ENCODE measurements at regions not wholly inside any gene's neighbourhood (a gene's known extent, or its start where the extent isn't known, plus 50 kb on each side); places are given as distances from the start of the nearest gene placed in this dataset.
"Not testable (repeated sequence)": the region's sequence is repeated elsewhere in the genome, so short reads cannot be mapped to it uniquely, and the experiment has no call there.

DNA sequence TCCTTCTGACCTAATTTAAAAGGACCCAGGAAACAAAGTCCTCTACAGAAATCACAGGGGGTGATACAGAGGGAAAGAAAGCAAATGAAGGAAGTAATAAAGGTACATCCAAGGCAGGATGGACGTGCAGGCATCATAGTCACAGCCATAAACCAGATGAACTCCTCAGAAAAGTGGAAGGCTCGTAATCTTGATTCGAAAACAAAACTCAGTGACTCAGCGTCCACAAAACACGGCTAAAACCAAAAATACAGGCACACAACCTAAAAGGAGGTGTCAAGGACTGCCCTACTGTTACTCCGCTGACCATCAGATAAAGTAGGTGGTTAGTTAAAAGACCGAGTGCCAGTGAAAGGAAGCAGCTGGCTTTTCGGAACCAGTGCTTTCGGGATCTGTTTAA, 81.5 kb downstream of the TRIM69 start:
- DNase-seq (ENCODE audit: low read depth in 3 of 3, low spot score in 2 of 3), result not testable (repeated sequence)

- DNase-seq (ENCODE audit: low read depth in 3 of 3, low spot score in 2 of 3), result not testable (repeated sequence)
Observed at GRCh38 chr15:44819331-44819987, 83.1 kb downstream of the TRIM69 start.

DNA sequence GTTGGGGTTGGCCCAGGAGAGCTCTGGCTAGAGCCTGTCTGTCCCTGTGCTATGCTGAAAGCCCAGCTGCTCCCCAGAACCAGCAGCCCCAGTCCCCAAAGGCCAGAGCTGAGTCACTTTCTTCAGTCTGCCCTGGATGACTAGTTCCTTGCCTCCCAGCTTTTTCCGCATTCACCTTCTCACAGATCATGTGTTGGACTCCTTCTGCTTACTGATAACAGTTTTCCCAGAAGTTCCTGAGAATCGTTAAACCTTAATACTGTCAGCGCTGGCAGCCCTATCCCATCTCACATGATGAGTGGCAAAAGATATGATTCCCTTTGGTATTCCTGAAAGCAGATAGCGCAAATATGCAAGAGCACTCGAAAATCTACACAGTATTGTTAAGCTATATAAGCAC, 84.2 kb downstream of the TRIM69 start:
- not testable (repeated sequence) for DNase-seq (ENCODE audit: low read depth in 3 of 3, low spot score in 2 of 3)

DNA sequence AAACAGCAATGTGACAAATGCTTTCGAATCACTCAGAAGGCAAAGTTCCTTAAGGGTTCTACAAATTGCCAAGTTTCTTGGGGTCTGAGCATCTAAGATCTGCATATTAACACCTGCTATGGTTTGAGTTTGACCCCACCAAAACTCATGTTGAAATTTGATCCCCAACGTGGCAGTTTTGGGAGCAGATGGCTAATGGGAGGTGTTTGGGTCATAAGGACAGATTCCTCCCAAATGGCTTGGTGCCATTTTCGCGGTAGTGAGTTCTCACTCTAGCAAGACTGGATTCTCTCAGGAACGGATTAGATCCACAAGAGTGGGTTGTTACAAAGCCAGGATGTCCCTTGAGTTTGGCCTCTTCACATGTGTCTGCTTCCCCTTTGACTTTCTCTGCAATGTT, 84.6 kb downstream of the TRIM69 start:
- not testable (repeated sequence) for DNase-seq (ENCODE audit: low read depth in 3 of 3, low spot score in 2 of 3)

DNA sequence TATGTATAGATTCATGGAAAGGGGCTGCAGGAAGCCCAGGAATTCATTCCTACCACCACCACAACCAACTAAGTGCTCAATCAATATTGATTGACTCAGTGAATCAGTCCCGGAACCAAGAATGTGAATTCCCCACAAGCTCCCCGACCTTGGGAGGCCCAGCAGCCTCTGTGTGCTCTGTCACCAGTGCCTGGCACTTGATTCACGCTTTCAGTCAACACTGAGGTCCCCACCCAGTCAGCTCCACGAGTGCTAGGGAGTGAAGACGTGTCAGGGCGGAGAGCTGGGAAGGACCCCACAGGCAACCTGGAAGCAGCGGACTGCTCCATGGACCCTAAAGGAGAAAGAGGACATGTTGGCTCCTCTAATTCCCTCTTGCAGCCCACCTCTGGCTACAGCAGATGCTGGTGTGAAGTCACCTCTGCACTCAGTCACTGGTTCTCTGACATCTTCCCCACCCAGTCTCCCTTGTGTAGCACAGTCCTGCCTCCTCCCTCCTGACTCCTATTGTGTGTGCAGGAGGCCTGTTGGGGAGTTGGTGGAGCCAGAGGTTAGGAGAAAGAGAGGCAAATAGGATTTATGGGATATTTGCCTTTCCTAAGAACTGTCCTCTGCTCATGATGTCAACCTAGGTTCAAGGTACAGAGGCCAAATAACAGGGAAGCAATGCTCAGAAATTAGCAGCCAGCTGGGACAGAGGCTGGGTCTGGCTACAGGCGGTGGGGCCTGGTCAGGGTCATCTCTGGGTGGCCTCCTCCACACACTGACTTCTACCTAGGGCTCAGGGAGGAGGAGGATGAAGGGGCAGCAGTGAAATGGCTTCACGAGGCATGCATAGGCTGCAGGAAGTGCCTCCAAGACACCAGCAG, 88.2 kb downstream of the TRIM69 start:
- not testable (repeated sequence) for DNase-seq (ENCODE audit: low read depth in 3 of 3, low spot score in 2 of 3)

DNA sequence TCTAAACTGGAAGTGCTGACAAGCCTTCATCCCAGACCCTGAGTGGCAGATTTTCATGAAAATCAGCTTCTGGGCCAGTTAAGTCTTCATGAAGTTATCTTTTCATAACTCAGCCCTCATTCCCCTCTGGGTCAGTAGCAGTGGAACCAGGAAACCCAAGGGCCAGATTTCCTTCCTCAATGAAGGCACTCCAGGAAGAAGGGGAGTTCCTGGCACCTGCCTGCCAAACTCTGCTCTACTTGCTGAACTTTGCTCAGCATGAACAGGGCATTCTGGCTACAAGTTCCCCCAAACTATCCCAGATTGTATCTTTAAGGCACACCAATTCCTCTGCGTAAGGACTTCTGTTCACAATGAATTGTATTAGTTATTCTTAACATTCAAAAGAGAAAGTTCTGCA, 90.3 kb downstream of the TRIM69 start:
- DNase-seq (ENCODE audit: low read depth in 3 of 3, low spot score in 2 of 3), result not testable (repeated sequence)

DNA sequence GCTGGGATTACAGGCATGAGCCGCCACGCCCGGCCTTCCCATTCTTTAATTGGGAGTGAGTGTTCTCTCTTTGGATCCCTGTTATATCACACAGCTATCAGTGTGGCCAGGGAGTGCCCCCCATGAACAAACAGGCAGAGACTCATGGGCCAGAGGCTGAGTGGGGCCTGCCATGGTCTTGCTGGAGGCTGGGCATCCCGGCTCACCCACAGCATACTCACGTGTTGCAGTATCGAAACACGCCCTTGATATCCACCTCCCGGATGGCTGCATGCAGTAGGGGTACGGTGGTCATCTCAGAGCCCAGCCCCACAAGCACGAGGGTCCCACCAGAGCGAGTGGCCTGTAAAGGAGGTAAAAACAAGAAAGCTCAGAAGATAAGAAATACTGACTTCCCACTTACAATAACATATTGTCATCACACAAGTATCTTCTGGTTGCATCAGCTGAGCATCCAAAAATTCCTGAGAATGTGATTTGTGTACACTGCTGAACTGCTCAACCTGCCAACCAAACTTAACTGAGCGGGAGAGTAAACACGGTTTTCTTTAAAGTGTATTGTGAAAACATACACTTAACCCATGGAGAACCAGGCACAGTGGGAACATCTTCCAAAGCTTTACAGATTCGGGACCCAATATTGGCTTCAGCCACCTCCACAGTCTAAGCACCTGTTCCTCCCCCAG, 92.0 kb downstream of the TRIM69 start:
- not testable (repeated sequence) for DNase-seq (ENCODE audit: low read depth in 3 of 3, low spot score in 2 of 3)

DNA sequence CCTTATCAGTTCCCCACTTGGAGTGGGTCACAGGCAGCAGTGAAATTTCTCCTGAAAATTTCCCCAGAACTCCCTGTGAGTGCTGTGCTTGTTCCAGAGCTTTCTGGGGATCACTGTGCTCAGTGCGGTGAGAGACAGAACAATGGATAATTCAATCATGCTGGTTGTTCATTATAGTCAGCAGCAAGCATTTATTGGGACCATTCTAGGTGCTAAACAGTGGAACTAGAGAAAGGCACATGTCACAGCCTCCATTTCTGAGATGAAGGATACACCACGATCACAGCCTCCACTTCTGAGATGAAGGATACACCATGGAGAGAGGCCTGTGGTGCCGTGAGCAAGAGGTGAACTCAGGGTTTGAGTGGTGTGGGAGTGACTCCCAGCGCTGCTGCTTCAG, 92.8 kb downstream of the TRIM69 start:
- not testable (repeated sequence) for DNase-seq (ENCODE audit: low read depth in 3 of 3, low spot score in 2 of 3)

DNA sequence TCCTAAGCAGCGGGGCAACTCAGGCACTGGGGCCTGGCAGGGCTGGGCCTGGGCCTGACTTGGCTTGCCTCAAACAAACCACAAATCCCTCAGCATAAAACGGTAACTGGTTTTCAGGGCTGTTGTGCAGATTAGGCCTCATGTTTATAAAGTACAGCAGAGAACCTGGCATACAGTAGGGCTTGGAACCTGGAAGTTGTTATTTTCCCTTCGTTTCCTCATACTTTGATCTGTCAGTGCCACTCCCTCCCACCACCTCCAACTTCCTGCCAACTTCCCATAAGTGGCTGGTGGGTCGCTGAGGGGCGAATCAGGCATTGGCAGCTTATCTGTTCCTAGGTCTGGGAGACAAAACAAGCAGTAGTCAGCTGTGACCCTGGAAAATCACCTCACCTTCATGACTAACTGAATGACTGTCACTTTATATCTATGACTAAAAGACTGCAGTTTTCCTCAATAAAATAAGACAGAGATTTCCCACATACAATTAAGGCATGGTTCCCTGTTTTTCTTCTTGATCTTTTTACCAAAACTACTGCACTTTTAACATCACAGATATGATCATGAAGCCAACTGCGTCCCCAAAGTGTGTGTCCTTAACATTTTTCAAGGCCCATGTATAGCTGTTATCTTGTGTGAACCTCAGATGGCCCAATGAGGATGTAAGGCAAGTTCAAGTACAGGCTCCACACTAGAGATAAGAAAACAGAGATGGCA, 94.5 kb downstream of the TRIM69 start:
- not testable (repeated sequence) for DNase-seq (ENCODE audit: low read depth in 3 of 3, low spot score in 2 of 3)

DNA sequence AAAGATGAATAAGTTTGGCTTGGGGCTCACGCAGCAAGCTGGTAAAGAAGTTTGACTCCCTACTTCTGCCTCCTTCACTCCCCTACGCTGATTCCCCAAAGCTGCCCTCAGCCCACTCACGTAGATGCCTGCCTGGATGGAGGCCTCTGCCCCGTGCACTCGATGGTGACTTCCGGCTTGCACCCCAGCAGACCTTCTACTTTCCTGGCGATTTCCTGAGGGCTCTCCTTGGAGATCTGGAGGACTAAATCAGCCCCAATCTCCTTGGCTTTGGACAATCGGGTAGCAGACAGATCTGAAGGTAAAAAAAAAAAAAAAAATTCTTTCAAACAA, 95.0 kb downstream of the TRIM69 start:
- DNase-seq (ENCODE audit: low read depth in 3 of 3, low spot score in 2 of 3), result not testable (repeated sequence)

DNA sequence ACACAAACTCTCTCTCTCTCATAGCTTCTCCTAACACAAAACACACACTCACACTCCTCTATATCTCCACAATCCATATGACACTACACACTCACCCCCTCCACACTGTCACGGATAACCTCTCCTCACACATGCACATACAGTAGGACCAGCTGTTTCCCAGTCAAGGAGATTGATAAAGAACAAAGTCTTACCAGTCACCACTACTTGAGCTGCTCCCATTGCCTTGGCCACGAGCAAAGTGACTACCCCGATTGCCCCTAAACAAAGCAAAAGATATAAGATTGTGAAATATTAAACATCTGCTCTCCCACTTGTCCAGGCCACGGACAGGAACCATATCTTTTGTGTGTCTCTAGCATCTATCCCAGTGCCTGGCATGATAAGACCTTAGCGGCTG, 95.8 kb downstream of the TRIM69 start:
- not testable (repeated sequence) for DNase-seq (ENCODE audit: low read depth in 3 of 3, low spot score in 2 of 3)

GRCh38 chr15:44833081-44833480, 96.8 kb downstream of the TRIM69 start:
- DNase-seq (ENCODE audit: low read depth in 3 of 3, low spot score in 2 of 3), result not testable (repeated sequence)

GRCh38 chr15:44833761-44834160, 97.4 kb downstream of the TRIM69 start:
- DNase-seq (ENCODE audit: low read depth in 3 of 3, low spot score in 2 of 3), result not testable (repeated sequence)

DNA sequence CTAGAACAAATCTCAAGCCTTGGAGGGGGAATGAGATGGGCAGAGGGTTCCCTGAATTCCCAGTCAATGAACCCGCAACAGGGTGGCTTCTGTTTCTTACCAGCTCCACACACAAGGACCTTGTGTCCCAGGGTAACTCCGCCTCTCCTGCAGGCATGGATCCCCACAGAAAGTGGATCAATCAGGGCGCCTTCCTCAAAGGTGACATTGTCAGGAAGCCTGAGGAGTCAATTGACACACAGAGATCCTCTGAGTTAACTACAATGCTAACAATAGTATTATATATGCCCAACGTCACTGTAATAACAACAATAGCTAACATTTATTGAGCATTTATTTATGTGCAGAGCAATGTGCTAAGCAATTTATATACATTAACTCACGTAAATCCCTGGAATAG, 98.8 kb downstream of the TRIM69 start:
- DNase-seq (ENCODE audit: low read depth in 3 of 3, low spot score in 2 of 3), result not testable (repeated sequence)

- no peak for DNase-seq (ENCODE audit: low read depth in 3 of 3, low spot score in 2 of 3)
Observed at GRCh38 chr15:44836094-44836493, 99.8 kb downstream of the TRIM69 start.

DNA sequence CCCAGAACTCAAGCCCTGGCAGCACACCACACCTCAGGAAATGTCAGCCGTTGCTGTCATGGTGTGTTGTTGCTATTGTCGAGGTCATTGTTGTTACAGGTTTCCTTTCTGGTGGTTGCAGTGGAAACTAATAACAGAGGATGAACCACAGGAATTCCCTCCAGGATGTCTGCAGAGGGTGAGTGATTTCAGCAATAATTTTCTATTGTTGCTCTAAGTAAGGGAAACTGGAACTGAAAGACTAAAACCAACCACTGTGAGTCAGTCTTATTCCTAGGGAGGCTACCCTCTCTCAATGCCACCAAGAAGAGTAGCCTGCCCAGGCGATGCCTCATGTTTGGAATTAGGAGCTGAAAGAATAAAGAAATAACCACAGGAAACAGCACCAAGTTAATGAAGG, 102.6 kb downstream of the TRIM69 start:
- DNase-seq (ENCODE audit: low read depth in 3 of 3, low spot score in 2 of 3), result not testable (repeated sequence)

DNA sequence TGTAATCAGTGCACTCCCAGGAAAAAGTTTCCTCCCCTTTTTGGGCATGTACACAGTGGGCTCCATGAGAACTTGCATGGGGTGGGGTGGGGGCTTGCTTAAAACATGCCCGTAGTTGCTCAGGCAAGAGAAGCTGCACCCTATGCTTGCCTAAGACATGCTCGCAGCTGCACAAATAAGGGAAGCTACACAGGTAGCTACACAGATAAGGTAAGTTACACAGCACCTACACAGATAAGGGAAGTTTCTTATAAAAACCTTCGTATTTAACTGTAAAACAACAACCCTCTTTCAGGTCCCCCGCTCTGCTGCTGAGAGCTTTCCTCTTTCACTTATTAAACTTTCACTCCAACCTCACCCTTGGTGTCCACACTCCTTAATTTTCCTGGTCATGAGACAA, 105.4 kb downstream of the TRIM69 start:
- not testable (repeated sequence) for DNase-seq (ENCODE audit: low read depth in 3 of 3, low spot score in 2 of 3)

DNA sequence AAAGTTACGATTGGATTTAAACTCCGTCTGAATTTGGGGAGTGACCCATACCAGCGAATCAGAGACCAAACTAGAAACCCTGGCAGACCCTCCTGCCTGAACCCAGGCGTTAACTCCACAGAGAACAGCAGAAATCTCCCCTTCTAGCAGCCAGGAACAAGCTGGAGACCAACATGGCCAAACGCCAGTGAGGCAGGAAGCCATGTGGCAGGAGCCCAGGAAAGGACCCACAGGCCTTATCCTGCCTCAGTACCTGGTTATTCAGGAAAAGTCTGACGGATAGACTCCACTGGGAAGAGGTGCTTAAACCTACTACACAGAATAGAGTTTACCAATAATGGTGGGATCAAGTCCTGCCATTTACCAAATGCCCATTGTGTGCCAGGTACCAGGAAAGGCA, 106.6 kb downstream of the TRIM69 start:
- not testable (repeated sequence) for DNase-seq (ENCODE audit: low read depth in 3 of 3, low spot score in 2 of 3)

GRCh38 chr15:44844936-44845335, 108.6 kb downstream of the TRIM69 start:
- DNase-seq (ENCODE audit: low read depth in 3 of 3, low spot score in 2 of 3), result not testable (repeated sequence)

GRCh38 chr15:44846156-44846555, 109.8 kb downstream of the TRIM69 start:
- not testable (repeated sequence) for DNase-seq (ENCODE audit: low read depth in 3 of 3, low spot score in 2 of 3)

DNA sequence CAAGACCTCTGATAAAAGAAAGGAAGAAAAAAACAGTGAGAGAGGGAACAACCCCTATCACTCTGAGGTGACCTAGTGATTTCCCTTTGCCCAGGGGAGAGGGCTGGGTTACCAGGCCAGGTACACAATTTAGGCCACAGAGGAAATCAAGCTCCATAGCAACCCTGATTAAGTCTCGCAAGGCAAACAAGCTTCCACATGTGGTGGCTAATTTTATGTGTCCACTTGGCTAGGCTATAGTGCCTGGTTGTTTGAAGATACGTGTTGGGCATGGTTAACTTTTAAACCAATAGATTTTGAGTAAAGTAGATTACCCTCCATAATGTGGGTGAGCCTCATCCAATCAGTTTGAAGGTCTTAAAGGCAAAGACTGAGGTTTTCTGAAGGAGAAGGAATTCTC, 108.9 kb upstream of the TERB2 start:
- DNase-seq (ENCODE audit: low read depth in 3 of 3, low spot score in 2 of 3), result not testable (repeated sequence)
